Gastroesophageal sphincter (tissue), 3 donors: ENCODE measurements at regions not wholly inside any gene's neighbourhood (a gene's known extent, or its start where the extent isn't known, plus 50 kb on each side); places are given as distances from the start of the nearest gene placed in this dataset.

Experiments
- CTCF ChIP-seq, 4 experiments: fragments of 200-600 bp in 2 of 4; fragments of 450-650 bp in 2 of 4; sonication (generic) in 1 of 4; IDR thresholded peaks; one replicate each; pipeline ENCODE4 v1.5.1; 2017 to 2019; ENCODE audit warnings: antibody characterized with exemption in 4 of 4, mild to moderate bottlenecking in 2 of 4, moderate library complexity in 2 of 4
- POLR2A ChIP-seq, 2 donors: fragments of 450-650 bp; IDR thresholded peaks; one replicate each; pipeline ENCODE4 v1.6.1; 2017; ENCODE audit warnings: antibody characterized with exemption in 2 of 2, mild to moderate bottlenecking in 2 of 2, moderate library complexity in 1 of 2

GRCh38 chr5:158529454-158529853 is 570.3 kb downstream of the EBF1 start:
- TF ChIP-seq CTCF (IDR thresholded peaks at IDR 0.05) (no peak), POLR2A (IDR thresholded peaks at IDR 0.05) (no peak)
